IMR-90 (cell line): ENCODE measurements at regions not wholly inside any gene's neighbourhood (a gene's known extent, or its start where the extent isn't known, plus 50 kb on each side); places are given as distances from the start of the nearest gene placed in this dataset.

Experiments
- ATAC-seq: fragments of 200-7000 bp; cut with Tn5 transposase; 2 replicates; pipeline ENCODE4 v1.9.1; 2020; ENCODE audit warnings: low read depth, mild to moderate bottlenecking, moderate library complexity
- BruUV-seq: library from RNA; stranded (reverse); fragments of 400-500 nt; replicated peaks from 2 replicates; lab custom pipeline; 2021; lab: Mats Ljungman, UMichigan
- CTCF ChIA-PET: fragments of 300-600 bp; formaldehyde crosslinking; extraction: SDS; loops from one replicate; lab custom pipeline; 2021; ENCODE audit warnings: antibody characterized with exemption; lab: Yijun Ruan, JAX
- POLR2A ChIA-PET: fragments of 300-600 bp; sonication (Branson Sonifier 250); formaldehyde crosslinking; loops from one replicate; lab custom pipeline; 2022; ENCODE audit warnings: antibody characterized with exemption; ENCODE audit not compliant: unreplicated experiment; lab: Charles Lee
- DNase-seq: peaks from one replicate; pipeline ENCODE4 v3.0.0; 2013
- H2AFZ ChIP-seq: replicated peaks from 2 replicates; pipeline ENCODE3; 2013; ENCODE audit warnings: low read length, mild to moderate bottlenecking; ENCODE audit not compliant: poor library complexity
- H2AK5ac ChIP-seq: 2 replicates; pipeline ENCODE4 v1.6.1; 2013; ENCODE audit warnings: low read depth, low read length, inconsistent platforms
- H2AK9ac ChIP-seq: replicated peaks from 2 replicates; pipeline ENCODE3; 2013; ENCODE audit warnings: mild to moderate bottlenecking, low read depth, low read length, moderate library complexity; ENCODE audit not compliant: poor library complexity
- H2BK120ac ChIP-seq: 2 replicates; pipeline ENCODE4 v1.6.1; 2013; ENCODE audit warnings: low read depth, low read length, inconsistent platforms
- H2BK15ac ChIP-seq: 3 replicates; pipeline ENCODE4 v1.6.1; 2013; ENCODE audit warnings: low read depth, low read length, inconsistent platforms
- H2BK20ac ChIP-seq: 2 replicates; pipeline ENCODE4 v1.6.1; 2013; ENCODE audit warnings: low read depth, mild to moderate bottlenecking, inconsistent platforms, low read length, moderate library complexity
- H2BK5ac ChIP-seq: 2 replicates; pipeline ENCODE4 v1.6.1; 2013; ENCODE audit warnings: mild to moderate bottlenecking, low read depth, low read length, inconsistent platforms; ENCODE audit not compliant: poor library complexity, severe bottlenecking
- H3K14ac ChIP-seq: replicated peaks from 2 replicates; pipeline ENCODE4 v1.6.1; 2013; ENCODE audit warnings: low read depth, low read length, inconsistent platforms
- H3K18ac ChIP-seq: 2 replicates; pipeline ENCODE4 v1.6.1; 2013; ENCODE audit warnings: low read depth, low read length, control low read depth
- H3K23ac ChIP-seq: 2 replicates; pipeline ENCODE4 v1.6.1; 2013; ENCODE audit warnings: low read depth, low read length, inconsistent platforms
- H3K27ac ChIP-seq: 2 replicates; pipeline ENCODE4 v1.5.1; 2013; ENCODE audit warnings: mild to moderate bottlenecking, control low read depth, low read length; ENCODE audit not compliant: insufficient read depth
- H3K27me3 ChIP-seq: 2 replicates; pipeline ENCODE4 v1.6.1; 2013; ENCODE audit warnings: low read length; ENCODE audit not compliant: control insufficient read depth, insufficient read depth
- H3K36me3 ChIP-seq: 2 replicates; pipeline ENCODE4 v1.6.1; 2013; ENCODE audit warnings: low read length, mixed read lengths; ENCODE audit not compliant: control insufficient read depth, insufficient read depth
- H3K4ac ChIP-seq: 2 replicates; pipeline ENCODE4 v1.6.1; 2013; ENCODE audit warnings: low read depth, low read length, inconsistent platforms
- H3K4me1 ChIP-seq: 2 replicates; pipeline ENCODE4 v1.6.1; 2013; ENCODE audit warnings: low read length, mixed read lengths; ENCODE audit not compliant: control insufficient read depth, insufficient read depth
- H3K4me2 ChIP-seq: 2 replicates; pipeline ENCODE4 v1.6.1; 2013; ENCODE audit warnings: low read depth, mild to moderate bottlenecking, control low read depth, low read length, moderate library complexity
- H3K4me3 ChIP-seq: 2 replicates; pipeline ENCODE4 v1.5.1; 2013; ENCODE audit warnings: low read depth, mild to moderate bottlenecking, control low read depth, low read length, moderate library complexity; ENCODE audit not compliant: insufficient read depth
- H3K56ac ChIP-seq: 2 replicates; pipeline ENCODE4 v1.6.1; 2013; ENCODE audit warnings: low read length, inconsistent platforms; ENCODE audit not compliant: insufficient read depth; ENCODE audit errors: extremely low read depth
- H3K79me1 ChIP-seq, 2 experiments: 2 replicates each; pipeline ENCODE4 v1.6.1; 2013; ENCODE audit warnings: low read length in 2 of 2, inconsistent platforms in 1 of 2, low read depth in 1 of 2
- H3K9ac ChIP-seq: 2 replicates; pipeline ENCODE4 v1.6.1; 2013; ENCODE audit warnings: low read depth, low read length, control low read depth
- H3K9me1 ChIP-seq: 2 replicates; pipeline ENCODE4 v1.6.1; 2013; ENCODE audit warnings: low read length, inconsistent platforms; ENCODE audit not compliant: insufficient read depth
- H3K9me3 ChIP-seq: 2 replicates; pipeline ENCODE4 v1.6.1; 2013; ENCODE audit warnings: low read length; ENCODE audit not compliant: control insufficient read depth, insufficient read depth
- H4K20me1 ChIP-seq: 2 replicates; pipeline ENCODE4 v1.6.1; 2013; ENCODE audit warnings: low read length, inconsistent platforms; ENCODE audit not compliant: insufficient read depth
- H4K5ac ChIP-seq: 2 replicates; pipeline ENCODE4 v1.6.1; 2013; ENCODE audit warnings: mild to moderate bottlenecking, low read depth, low read length, control low read depth
- H4K8ac ChIP-seq, 2 experiments: 2 replicates each; pipeline ENCODE4 v1.6.1; 2013; ENCODE audit warnings: low read depth in 2 of 2, low read length in 2 of 2, control low read depth in 1 of 2, inconsistent platforms in 1 of 2
- H4K91ac ChIP-seq: 2 replicates; pipeline ENCODE4 v1.6.1; 2013; ENCODE audit warnings: low read depth, low read length, inconsistent platforms; ENCODE audit not compliant: insufficient read depth
- BHLHE40 ChIP-seq: fragments of 150-350 bp; IDR thresholded peaks from 2 replicates; pipeline ENCODE4 v1.6.1; 2016; ENCODE audit warnings: mild to moderate bottlenecking, low read depth, low read length
- CEBPB ChIP-seq: IDR thresholded peaks from 2 replicates; pipeline ENCODE4 v1.6.1; 2012; ENCODE audit warnings: low read depth, low read length, improper control_type of control experiment
- MAZ ChIP-seq: IDR thresholded peaks from 2 replicates; pipeline ENCODE4 v1.6.1; 2012; ENCODE audit warnings: low read depth, mild to moderate bottlenecking, low read length, improper control_type of control experiment, moderate library complexity, borderline replicate concordance
- MXI1 ChIP-seq: IDR thresholded peaks from 2 replicates; pipeline ENCODE4 v1.6.1; 2012; ENCODE audit warnings: low read depth, mild to moderate bottlenecking, low read length, moderate library complexity, borderline replicate concordance
- NFE2L2 ChIP-seq: fragments of 150-350 bp; IDR thresholded peaks from 2 replicates; pipeline ENCODE4 v1.6.1; 2016; ENCODE audit warnings: low read depth, mild to moderate bottlenecking, low read length
- POLR2A ChIP-seq: IDR thresholded peaks from 2 replicates; pipeline ENCODE4 v1.6.1; 2012; ENCODE audit warnings: mild to moderate bottlenecking, low read depth, low read length
- RAD21 ChIP-seq: IDR thresholded peaks from 2 replicates; pipeline ENCODE4 v1.6.1; 2012; ENCODE audit warnings: low read length, improper control_type of control experiment
- RCOR1 ChIP-seq: IDR thresholded peaks from 2 replicates; pipeline ENCODE4 v1.6.1; 2012; ENCODE audit warnings: mild to moderate bottlenecking, low read length, improper control_type of control experiment; ENCODE audit not compliant: insufficient replicate concordance
- RFX5 ChIP-seq: IDR thresholded peaks from 2 replicates; pipeline ENCODE4 v1.8.0; 2012; ENCODE audit warnings: low read depth, mild to moderate bottlenecking, low read length, moderate library complexity
- WGBS, 2 experiments: methylation state at CpG; one replicate each; pipeline versions ENCODE4 v1.1.5 to v1.1.7; 2013; ENCODE audit warnings: missing lambda C conversion rate in 2 of 2; ENCODE audit not compliant: insufficient read length in 1 of 2; ENCODE audit errors: extremely low coverage in 2 of 2; 5-methylcytosine and 5-hydroxymethylcytosine counted together
- dilution Hi-C: fragments of 300-500 bp; cut with HindIII; formaldehyde crosslinking; loops from one replicate; pipeline ENCODE4 v1.14.3; 2018; ENCODE audit warnings: low sequenced_read_pairs; ENCODE audit not compliant: unreplicated experiment
- in situ Hi-C: fragments of 300-500 bp; cut with MboI; formaldehyde crosslinking; loops from 3 replicates; pipeline ENCODE4 v1.14.3; 2019; ENCODE audit warnings: low sequenced_read_pairs, inconsistent platforms, mixed read lengths
- intact Hi-C: fragments of 100-400 bp; cut with micrococcal nuclease; formaldehyde crosslinking; loops from 2 replicates; pipeline ENCODE4 v1.10.0; 2022
- TF ChIP-seq, protein P1 (sequence below): conservative IDR thresholded peaks from 2 replicates; pipeline ENCODE4 v1.5.1; 2012; ENCODE audit warnings: mild to moderate bottlenecking, low read depth, low read length, improper control_type of control experiment
- TF ChIP-seq, protein P2 (sequence below): fragments of 150-350 bp; IDR thresholded peaks from 2 replicates; pipeline ENCODE4 v1.6.1; 2017; ENCODE audit warnings: mild to moderate bottlenecking, antibody characterized with exemption, low read length, low read depth

DNA sequence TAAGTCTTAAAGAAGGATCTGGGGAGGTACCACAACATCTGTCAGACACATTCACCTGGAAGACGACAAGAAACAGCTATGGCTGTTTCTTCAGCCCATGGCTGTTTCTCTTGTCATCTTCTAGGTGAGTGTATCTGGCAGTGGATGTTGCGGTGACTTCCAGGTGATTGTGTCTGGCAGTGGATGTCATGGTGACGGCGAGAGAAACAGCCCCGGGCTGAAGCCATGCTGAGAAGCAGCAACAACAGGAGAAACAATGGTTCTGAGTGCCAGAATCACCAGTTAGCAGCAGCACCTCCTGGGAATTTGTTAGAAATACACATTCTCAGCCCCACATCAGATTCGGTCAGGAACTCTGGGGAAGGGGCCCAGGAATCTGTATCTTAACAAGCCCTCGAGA, 68.6 kb upstream of the SYPL1 start:
- dilution Hi-C loops (no loop called here), in situ Hi-C loops (no loop called here), intact Hi-C loops (no loop called here)
- DNase-seq (no peak), ATAC-seq (no peak)
- Histone ChIP-seq H3K4ac (no peak overlapping the region), H4K91ac (no peak overlapping the region), H2BK120ac (no peak overlapping the region), H3K18ac (no peak overlapping the region), H4K5ac (no peak overlapping the region), H3K79me1 (no peaks in the 10 kb centered on the region), H3K23ac (no peak overlapping the region), H2AK5ac (no peak overlapping the region), H2BK20ac (no peak overlapping the region), H3K4me3 (no peak overlapping the region), H4K20me1 (no peaks in the 10 kb centered on the region), H3K27ac (no peak overlapping the region), H3K9ac (no peak overlapping the region), H3K9me3 (no peaks in the 10 kb centered on the region), H2BK5ac (no peak overlapping the region), H2AK9ac (no peak overlapping the region), H3K27me3 (peaks cover 1% of the 10 kb centered on the region; the same call in 1 of the 2 replicates), H2BK15ac (no peak overlapping the region), H3K4me2 (no peak overlapping the region), H3K56ac (no peak overlapping the region), H3K14ac (no peak overlapping the region), H4K8ac (no peak overlapping the region), H3K36me3 (no peaks in the 10 kb centered on the region), H3K9me1 (no peaks in the 10 kb centered on the region), H2AFZ (no peak overlapping the region), H3K4me1 (peaks cover 5% of the 10 kb centered on the region; the same call in 1 of the 2 replicates)
- WGBS, 2 experiments: 96% methylated on average over 4 of the region's 7 CpGs; no CpG with 5 or more reads in 1 of the 2 experiments
- TF ChIP-seq, protein P1, sequence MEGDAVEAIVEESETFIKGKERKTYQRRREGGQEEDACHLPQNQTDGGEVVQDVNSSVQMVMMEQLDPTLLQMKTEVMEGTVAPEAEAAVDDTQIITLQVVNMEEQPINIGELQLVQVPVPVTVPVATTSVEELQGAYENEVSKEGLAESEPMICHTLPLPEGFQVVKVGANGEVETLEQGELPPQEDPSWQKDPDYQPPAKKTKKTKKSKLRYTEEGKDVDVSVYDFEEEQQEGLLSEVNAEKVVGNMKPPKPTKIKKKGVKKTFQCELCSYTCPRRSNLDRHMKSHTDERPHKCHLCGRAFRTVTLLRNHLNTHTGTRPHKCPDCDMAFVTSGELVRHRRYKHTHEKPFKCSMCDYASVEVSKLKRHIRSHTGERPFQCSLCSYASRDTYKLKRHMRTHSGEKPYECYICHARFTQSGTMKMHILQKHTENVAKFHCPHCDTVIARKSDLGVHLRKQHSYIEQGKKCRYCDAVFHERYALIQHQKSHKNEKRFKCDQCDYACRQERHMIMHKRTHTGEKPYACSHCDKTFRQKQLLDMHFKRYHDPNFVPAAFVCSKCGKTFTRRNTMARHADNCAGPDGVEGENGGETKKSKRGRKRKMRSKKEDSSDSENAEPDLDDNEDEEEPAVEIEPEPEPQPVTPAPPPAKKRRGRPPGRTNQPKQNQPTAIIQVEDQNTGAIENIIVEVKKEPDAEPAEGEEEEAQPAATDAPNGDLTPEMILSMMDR: no peak
- TF ChIP-seq BHLHE40 (no peak), CEBPB (no peak), MAZ (no peak), RAD21 (no peak), RCOR1 (no peak), POLR2A (no peak), NFE2L2 (no peak), MXI1 (no peak), RFX5 (no peak)
- TF ChIP-seq, protein P2, sequence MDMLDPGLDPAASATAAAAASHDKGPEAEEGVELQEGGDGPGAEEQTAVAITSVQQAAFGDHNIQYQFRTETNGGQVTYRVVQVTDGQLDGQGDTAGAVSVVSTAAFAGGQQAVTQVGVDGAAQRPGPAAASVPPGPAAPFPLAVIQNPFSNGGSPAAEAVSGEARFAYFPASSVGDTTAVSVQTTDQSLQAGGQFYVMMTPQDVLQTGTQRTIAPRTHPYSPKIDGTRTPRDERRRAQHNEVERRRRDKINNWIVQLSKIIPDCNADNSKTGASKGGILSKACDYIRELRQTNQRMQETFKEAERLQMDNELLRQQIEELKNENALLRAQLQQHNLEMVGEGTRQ: no peak
- CTCF ChIA-PET: interaction anchor here (2.2 kb wide), 1 partner anchor 556 kb away, joined by 10 read pairs; no protein-coding TSS in a partner anchor
- BruUV-seq: no TSS peak
- POLR2A ChIA-PET: no interaction called here
